Suppressor macrophage treated with lipopolysaccharide for 1 hour (primary cell): ENCODE measurements at regions not wholly inside any gene's neighbourhood (a gene's known extent, or its start where the extent isn't known, plus 50 kb on each side); places are given as distances from the start of the nearest gene placed in this dataset.

ENCODE experiments used
- DNase-seq, 3 donors: peaks; one replicate each; pipeline ENCODE4 v3.0.0-alpha.2; 2020 to 2022

DNA sequence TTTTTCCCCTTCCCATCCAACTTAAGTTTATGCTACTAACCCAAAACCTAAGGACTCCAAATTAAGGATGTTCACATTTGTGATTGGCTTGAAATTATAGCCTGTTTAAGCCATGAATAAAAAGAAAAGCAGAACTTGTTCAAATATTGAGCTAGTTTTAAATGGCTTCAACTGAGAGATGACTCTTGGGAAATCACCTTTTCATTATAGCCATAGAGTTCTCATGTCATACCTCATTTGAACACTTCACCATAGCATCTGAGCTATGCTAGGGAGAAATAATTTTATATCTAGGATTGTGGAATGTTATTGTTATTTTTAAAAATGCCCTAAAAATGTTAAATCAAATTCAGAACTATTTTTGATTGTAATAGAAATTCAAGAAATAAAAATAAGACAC lies 409.2 kb upstream of the RARB start:
- DNase-seq = no peak

DNA sequence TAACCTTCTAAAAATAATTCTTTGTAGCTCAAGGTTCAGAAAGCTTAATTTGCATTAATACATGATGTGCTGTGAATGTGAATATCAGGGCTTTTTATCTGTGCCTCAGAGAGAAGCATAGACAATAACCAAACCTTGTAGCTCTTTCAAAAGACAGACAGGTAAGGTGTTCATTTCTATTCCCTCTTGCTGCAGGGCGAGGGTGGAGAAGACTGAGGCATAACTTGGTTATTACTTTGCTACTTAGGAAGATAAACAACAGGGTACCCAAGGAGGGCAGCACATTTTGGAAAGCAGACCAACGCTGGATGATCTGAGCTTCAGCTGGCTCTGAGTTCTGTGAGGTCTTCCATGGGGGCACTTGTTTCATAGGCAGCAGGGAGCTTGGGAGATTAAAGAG lies 408.6 kb upstream of the RARB start:
- DNase-seq = no peak

DNA sequence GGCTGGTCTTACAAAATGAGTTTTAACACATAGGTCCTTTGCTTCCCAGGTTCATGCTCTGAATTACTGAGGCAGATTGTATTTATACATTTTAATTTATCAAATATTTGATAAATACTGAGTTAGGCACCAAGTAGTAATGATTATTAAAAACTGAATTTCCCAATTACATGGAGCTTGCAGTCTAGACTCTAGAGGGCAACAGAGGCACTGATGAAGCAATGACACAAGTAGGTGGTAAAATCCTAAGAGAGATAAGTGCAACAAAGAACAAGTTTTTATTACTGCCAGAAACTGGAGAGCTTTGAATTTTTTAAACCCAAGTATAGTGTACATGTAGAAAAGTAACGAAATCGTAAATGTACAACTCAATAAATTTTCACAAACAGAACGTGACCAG lies 406.2 kb upstream of the RARB start:
- no peak for DNase-seq

DNA sequence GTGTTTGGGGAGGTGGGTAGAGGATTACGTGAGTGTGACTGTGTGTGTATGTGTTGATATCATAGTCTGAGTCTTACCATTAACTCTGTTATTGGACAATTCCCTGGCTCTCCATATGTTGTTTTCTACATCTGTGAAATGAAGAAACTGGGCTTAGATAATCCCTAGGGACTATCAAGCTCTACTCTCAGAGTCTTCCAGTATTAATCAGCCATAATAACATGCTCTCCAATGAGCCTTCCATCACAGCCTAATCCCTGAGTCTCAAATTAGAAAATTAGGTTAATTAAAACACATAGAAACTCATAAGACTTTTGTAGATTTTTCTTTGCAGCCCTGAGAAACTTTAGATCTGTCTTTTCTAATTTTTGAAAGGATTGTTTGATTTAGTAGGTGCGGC lies 404.2 kb upstream of the RARB start:
- DNase-seq = no peak

DNA sequence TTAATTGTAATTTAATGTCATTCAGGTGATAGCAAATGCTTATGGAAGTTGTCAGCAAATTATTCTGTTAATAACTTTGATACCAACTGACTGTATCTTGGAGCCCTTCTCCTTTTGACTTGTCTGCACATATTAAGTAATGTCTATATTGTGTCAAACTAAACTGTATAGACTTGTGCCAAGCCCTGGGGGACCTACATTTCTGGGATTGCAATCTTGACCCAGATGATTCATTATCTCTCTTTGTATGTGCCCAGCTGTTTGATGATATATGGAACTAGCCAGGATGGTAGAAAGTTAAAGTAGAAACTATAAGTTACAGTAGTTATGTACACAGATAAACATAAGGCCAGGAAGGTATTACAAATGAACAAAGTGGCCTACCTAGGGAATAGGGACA lies 402.8 kb upstream of the RARB start:
- no peak for DNase-seq

DNA sequence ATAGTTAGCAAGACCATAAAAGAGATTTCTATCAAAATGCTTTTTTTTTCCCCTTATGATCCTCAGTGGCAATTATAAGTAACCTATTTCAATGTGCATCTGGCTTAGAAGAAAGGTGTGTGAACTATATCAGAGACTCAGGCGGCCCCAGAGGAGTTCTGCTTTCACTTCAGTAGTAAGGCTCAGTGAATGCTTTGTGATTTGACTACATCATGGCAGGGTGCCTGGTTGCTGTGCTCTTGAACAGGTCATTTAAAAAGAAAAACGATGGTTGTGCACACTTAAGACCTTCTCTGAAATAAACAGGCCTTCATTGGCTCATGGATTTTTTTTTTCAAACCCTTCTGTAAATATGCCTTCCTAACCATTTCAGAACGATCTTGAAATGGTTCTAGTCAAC lies 400.4 kb upstream of the RARB start:
- DNase-seq = no peak

DNA sequence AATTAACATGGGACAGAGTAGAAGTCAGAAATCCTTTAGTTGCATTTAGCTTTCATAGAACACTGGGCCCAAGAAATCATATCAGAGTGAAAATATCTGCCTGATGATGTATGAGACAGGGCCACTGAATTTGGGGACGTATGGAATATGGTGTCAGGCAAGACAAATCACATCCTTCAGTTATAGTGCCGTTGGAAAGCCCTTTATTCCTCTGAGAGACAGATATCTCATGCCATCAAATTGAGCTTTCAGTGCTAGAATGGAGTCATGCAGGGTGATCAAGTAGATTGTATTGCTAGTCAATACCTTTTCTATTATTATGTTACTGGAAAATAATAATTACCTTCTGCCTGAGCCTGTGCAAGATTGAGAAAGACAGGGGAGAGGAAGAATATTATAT lies 398.2 kb upstream of the RARB start:
- DNase-seq = no peak

DNA sequence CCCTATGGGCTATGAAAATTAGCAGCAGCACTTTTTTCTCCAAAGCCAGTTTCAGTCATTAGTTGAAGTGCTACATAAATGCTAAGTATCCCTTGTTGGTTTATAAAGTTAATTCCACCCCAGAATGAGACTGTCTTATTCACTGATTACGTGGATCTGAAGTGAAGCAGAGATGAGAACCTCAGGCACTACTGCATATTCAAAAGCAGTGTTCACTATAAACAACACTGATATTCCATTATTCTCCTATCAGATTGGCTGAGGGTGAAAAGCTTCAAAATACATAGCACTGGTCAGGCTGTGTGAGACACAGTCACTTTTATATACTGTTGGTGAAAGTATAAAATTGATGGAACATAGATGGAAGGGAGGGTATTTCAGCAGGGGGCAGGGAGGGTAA lies 395.7 kb upstream of the RARB start:
- DNase-seq = no peak

DNA sequence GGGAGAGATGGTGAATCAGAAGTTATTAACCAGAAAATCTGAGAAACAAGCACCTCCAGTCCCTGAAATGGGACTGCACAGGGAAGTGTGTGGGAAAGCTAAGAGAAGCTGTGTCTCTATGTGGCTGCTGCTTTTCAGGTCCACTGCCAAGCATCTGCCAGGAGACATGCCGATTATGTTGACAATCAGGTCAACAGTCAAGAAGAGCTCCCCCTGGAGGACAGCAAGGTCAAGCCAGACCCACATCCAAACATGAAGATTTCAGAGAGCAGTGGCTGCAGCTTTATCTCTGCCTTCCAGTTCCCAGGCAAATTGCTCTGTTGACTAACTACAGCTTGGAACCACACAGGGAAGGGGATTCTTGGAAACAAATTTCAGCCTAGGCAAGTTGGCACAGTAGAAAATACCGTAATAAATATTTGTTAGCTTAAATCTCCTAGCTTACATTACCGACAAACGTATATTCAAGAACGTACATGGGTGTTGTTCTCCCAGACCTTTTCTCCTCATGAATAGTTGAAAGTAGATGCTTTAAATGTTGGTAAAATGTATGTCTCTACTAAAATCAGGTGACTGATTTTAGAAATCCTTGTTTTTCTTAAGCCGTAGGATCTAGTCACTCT lies 394.5 kb upstream of the RARB start:
- DNase-seq = peak; percentile 24 to 51 (median 48)

DNA sequence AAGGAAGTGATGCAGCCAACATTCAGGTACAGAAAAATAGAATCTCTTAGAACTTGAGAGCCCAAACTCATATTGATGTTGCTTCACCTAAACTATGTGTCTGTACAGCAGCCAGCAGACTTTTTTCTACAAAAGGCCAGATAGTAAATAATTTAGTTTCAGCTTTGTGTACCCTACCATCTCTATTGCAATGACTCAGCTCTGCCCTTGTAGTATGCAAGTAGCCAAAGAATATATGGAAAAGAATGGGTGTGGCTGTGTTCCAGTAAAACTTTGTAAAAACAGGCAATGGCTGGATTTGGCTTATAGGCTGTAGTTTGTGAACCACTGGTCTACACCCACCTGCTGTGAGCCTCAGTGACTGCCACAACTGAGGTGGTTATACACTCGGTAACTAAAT lies 392.5 kb upstream of the RARB start:
- DNase-seq = no peak

DNA sequence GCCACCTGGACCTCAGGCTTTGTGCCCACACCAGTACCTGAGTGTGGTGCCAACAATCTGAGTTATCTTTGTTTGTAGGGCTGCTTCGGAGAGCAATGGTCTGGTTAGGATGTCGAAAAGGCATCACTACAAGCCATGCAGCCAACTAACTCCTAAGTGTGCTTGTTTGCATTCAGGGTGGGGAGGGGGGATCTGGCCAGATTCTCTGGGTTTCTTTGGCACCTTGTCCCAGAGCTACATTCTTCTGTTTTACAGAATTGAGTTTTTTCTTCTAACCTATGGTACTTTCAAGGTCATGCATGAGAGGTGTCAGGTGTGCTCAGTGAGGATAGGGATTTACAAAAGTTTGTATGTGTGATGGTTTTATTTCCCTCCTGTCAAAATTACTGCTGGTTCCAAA lies 391.4 kb upstream of the RARB start:
- no peak for DNase-seq

DNA sequence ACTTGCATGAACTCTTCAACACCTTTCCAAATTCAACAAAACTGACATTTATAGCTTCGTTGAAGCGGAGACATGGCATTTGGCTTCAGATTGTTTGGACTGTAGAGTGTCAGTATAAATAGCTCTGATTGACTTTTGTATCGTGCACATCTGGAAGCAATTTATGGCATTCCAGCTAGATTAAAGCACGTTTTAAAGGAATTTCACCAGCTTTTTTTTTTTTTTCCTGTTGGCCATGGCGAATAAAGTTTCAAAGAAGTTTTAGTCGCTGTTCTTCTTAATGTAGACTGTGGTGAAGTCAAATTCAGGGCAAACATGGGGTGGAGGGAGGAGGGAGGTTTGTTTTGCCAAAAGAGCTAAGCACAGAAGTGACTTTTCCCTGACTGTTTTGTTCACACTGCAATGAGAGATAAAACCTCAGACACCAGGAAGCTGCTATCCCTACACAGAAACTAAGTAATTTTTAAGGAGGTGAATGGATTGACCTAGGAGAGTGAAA lies 391.0 kb upstream of the RARB start:
- no peak for DNase-seq

DNA sequence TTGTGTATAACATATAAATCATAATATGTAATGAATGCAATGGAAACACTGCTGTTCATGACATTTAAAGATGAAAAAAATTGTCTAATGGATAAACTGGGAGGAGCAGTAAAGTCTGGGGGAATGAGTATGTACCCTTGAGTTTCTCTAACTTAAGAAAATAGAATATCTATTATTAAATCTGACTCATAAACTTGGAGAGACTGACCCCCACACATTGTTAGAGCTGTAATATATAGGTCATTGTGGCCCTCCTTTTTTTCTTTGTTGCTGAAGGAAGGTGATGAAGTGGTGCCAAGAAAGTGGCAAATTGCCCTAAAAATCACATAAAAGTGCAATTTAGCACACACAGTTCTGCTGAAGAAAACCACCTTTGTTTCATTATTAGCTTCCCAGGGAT lies 389.8 kb upstream of the RARB start:
- DNase-seq = no peak

DNA sequence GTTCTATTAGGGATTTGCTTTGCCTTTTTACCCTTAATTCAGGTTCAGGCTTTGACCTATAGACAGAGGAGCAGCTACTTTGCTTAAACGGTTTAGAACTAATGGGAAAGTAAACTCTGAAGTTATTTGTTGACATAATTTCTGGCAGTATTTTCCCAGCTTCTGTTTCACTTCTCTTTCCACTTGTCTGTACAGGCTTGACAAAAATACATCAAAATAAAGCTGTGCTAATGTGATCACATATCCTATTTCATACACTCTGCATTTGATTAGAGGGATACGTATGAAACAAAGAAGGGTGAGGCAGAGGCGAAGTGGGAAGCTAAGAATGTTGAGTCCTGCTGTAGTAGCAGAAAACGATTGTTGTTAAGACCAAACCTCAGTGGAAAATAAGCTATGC lies 389.1 kb upstream of the RARB start:
- DNase-seq = no peak

DNA sequence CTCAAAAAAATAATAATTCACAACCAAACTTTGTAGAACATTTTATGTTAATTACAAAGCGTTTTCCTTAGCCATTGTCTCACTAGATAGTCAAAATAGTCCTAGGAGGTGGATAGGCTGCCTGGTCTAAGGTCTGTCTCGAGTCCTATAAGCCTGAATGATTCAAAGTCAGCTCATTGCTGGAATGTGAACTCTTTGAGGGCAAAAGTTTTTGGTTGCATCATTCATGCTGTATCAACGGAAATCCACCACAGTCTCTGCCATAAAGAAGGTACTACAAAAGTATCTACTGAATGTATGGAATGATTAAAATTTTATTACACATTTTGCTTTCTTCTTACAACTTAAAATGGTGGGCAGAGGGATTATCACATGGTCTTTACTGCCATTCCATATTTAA lies 387.3 kb upstream of the RARB start:
- DNase-seq = no peak

DNA sequence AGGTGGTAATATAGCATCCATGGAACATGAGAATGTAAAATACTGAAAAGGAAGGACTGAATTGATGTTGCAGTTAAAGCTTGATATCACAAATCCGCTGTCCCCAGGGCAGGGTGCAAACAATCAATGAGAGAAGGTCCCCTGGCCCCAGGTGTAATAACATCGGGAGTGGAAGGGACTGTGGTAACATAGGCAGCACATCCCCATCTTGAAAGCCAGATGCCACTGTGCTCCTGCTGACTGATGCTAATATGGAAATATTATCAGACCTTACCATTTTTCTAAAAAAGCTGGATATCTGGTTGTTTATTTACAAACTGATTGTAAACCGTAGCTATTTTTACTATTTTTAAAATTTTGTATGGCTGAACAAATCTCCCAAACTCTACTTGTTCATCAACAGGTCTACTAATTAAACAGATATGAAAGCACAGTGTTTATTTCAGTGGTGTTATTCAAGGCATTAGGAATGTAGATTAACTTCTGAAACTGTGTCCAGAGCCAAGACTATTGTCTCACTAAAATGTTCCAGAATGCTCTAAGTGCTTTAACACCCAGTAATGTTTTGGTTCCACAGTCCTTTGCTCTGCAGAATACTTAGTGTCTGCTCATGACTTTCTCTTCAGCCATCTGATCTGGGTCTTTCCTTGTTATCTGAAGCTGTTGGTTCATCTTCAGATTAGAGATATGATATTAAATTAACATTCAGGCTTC lies 386.0 kb upstream of the RARB start:
- no peak for DNase-seq

DNA sequence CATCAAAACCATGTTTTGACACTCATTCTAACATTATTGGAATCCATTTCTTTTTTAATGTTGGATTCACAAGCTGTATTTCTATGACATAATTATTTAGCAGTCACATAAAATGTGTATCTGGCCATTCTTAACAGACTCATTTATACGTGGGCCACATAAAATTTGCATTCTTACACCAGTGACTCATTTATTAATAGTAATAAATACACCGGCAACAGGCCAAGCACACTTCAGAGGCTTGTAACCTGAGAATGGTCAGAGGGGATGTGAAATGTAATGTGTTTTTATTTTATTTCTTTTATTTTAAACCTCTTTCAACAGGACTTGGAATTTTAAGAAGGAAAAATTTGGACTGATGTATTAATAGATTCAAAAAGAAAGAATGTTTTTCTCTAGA lies 384.9 kb upstream of the RARB start:
- DNase-seq = no peak

DNA sequence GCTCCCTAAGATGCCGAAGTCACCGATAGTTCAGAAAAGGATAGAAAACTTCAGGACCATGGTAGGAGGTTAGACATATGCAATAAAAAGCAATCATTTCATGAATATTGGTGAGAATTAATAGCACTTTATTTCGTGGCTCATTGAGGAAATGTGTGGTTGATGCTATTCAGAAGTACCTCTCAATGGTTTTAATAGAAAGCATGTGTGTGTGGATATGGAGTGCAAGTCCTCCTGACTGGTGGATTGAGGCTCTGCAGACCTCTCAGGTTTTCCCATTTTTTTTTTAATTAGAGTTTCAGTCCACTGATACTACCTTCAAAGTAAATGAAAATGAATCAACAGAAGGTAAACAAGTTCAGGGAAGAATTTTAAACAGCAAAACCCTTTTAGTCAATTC lies 384.3 kb upstream of the RARB start:
- DNase-seq = no peak

DNA sequence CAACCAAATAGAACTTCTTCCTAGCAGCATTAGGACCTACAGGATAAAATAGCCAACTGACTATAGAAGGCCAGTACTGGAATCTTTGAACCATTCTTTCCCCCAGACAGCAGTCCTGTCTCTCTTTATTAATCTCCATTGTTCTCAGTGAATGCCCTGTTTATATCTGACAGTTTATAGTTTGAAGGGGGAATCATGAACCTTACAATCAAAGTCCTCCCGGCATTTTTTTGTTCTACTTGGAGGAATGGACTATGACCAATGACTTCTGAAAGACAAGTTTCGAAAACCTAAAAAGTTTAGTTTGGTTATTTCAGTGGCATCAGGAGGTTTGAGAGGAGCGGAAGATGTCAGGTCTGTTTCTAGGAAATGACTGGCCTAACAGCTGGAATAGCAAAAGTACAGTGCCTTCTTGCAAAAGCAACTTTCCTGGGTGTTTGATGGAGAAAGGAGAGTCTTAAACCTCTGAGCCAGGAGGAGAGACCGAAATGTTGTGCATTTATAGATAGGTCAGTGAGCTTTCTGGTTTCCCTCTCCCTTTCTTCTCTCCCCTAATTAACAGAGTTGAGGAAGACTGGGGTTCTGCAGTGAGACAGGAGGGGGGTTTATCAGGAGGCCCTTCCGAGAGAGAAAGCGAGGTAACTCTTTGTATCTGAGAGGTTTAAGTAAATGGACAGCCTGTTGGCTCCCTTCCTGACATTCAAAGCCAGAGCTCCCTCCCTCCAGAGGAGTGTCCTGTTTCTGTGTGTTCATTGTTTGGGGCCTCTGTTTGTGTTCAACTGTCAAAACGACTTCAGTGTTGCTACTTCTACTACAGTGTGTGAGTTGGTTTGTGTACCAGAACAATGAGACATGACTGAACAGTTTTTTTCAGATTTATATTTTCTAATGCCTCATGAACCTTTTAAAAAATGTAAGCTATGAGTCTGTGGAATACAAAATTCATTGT lies 383.0 kb upstream of the RARB start:
- no peak for DNase-seq

DNA sequence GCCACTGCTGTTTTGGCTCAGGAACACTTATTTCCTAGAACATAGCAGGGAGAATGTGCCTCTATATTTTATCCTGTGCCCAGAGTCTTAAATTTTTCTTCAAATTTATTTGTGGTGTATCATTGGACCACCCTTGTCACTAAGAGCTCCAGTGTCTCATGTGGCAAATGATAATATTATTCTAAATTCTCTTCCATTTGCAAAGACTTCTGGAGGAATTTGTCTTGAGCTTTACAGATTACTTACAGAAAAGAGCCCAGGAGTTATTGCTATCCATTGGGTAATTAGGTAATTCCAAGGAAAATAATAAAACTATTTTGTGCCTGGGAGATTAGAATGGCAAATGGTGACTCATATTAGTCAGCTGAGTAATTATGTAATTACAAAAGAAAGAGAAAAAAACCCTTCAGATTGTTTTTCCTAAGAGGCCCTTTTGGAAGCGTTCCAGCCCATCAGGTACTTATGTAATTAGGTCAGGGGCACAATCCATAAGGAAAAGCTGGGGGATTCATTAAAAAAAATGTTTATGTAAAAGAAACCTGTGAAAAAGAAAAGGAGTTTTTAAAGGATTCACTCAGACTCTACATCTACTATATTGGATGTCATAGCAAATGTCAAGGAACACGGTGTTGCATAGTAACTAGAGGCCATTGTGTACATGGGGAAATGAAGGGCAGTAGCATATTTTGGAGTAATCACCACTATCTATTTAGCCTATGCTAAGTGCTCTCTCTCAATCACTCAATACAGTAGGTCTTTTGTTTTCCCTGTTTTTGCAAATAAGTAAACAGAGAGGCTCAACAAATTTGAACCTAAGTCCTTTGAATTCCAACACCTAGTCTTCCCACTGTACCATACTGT lies 380.9 kb upstream of the RARB start:
- DNase-seq = no peak

DNA sequence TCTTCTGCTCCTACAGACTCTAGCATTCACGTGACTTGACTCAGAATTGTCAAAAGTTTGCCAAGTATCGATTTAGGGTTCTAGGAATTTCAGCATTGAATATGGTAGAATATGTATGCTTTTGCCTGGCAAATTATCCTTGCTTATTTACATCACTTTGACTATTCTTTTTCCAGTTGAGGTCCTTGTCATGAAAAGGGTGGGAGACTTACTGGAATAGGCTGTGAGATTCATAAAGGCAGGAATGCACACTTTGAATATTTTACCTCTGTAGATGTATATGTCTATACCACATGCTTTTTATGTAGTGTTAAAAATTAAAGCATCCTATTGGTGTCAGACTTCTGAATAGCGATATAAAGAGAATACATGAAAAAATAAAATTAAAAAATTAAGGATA lies 378.8 kb upstream of the RARB start:
- no peak for DNase-seq

DNA sequence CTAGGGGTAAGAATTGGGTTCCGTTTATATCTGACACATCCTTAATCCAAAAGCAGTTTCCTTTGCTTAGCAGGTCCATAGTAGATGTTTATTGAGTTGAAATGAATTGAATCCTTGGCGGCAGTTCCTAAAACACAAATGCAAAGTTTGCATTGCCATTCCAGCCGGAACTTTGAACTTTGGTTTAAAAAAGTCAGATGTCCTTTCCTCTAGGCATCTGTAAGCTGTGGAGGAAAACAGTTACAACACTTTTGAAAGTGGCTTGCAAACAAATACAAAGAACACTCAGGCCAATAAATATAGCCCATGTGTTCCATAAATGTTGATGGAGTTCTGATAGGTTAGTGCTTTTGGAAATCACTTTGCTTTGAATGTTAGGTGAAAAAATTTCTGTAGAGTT lies 374.7 kb upstream of the RARB start:
- no peak for DNase-seq
